Astrocyte (in vitro differentiated cells and primary cell): ENCODE measurements at regions not wholly inside any gene's neighbourhood (a gene's known extent, or its start where the extent isn't known, plus 50 kb on each side); places are given as distances from the start of the nearest gene placed in this dataset.

Source experiments
- CTCF ChIP-seq: IDR thresholded peaks from 2 replicates; pipeline ENCODE4 v1.5.1; 2011; ENCODE audit warnings: low read depth, mild to moderate bottlenecking, inconsistent platforms, low read length, moderate library complexity; ENCODE audit not compliant: insufficient read depth
- EZH2 ChIP-seq: IDR thresholded peaks from 2 replicates; pipeline ENCODE4 v1.6.1; 2012; ENCODE audit warnings: mild to moderate bottlenecking, low read length, inconsistent platforms; ENCODE audit not compliant: insufficient read depth

- no peak for TF ChIP-seq CTCF
- TF ChIP-seq EZH2, result no peak
Measured at GRCh38 chr1:105483436-105483835, 1573.0 kb upstream of the PRMT6 start.
